ENCODE measurements at regions not wholly inside any gene's neighbourhood (a gene's known extent, or its start where the extent isn't known, plus 50 kb on each side); places are given as distances from the start of the nearest gene placed in this dataset.

DNA sequence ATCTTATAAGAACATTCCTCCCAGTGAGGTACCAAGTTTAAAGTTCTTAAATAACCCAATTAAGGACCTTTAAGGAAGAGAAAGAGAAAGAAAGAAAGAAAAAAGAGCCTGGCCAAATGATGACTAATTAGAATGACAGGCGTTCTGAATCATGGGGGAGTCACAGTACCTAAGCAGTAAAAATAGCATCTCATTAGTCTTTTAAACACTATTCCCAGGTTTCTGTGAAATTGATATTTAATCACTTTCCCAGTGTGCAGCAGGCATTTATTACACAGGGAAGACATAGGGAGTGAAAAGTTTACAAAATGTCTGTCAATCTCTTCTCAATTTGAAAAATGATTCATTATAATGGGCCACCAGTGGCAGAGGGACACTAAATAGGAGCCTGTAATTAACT, 251.4 kb upstream of the MANEA start:
- ChIA-PET POLR2A (no interaction called here), CTCF (no interaction called here)
- no peaks in the 10 kb centered on the region for H3K27me3 ChIP-seq (ENCODE audit: control insufficient read depth, insufficient read depth, low read length)
- DNase-seq (ENCODE audit: low read depth), result no peak
- no peak overlapping the region for H3K4me3 ChIP-seq (ENCODE audit: low read depth, low read length)
- no peaks in the 10 kb centered on the region for H3K36me3 ChIP-seq (ENCODE audit: control insufficient read depth, insufficient read depth, low read length)
- TF ChIP-seq, protein P1, sequence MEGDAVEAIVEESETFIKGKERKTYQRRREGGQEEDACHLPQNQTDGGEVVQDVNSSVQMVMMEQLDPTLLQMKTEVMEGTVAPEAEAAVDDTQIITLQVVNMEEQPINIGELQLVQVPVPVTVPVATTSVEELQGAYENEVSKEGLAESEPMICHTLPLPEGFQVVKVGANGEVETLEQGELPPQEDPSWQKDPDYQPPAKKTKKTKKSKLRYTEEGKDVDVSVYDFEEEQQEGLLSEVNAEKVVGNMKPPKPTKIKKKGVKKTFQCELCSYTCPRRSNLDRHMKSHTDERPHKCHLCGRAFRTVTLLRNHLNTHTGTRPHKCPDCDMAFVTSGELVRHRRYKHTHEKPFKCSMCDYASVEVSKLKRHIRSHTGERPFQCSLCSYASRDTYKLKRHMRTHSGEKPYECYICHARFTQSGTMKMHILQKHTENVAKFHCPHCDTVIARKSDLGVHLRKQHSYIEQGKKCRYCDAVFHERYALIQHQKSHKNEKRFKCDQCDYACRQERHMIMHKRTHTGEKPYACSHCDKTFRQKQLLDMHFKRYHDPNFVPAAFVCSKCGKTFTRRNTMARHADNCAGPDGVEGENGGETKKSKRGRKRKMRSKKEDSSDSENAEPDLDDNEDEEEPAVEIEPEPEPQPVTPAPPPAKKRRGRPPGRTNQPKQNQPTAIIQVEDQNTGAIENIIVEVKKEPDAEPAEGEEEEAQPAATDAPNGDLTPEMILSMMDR (IDR thresholded peaks at IDR 0.05; ENCODE audit: insufficient read depth, low read depth, low read length), result no peak

DNA sequence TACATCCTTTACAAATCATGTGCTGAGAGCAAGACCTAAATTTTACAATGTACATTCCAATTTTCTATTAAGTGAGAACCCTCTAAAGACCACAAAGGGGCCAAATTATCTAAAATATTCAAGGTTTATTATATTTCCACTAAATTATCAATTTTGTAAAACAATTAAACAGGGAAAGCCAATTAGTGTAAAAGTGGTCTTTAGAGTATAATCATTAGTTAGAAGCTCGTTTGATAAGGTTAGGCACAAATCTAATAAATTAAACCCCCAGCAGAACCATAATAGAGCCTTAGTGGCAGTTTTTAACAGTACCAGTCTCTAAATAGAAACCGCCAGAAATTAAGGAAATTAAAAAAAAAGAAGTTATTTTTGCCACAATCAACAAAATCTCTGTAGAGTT, 249.1 kb upstream of the MANEA start:
- Histone ChIP-seq H3K4me3 (ENCODE audit: low read depth, low read length) (no peak overlapping the region), H3K27me3 (ENCODE audit: control insufficient read depth, insufficient read depth, low read length) (no peaks in the 10 kb centered on the region), H3K36me3 (ENCODE audit: control insufficient read depth, insufficient read depth, low read length) (no peaks in the 10 kb centered on the region)
- POLR2A ChIA-PET, result no interaction called here
- DNase-seq (ENCODE audit: low read depth), result no peak
- CTCF ChIA-PET, result no interaction called here
- TF ChIP-seq, protein P1 (IDR thresholded peaks at IDR 0.05; ENCODE audit: insufficient read depth, low read depth, low read length), result no peak

DNA sequence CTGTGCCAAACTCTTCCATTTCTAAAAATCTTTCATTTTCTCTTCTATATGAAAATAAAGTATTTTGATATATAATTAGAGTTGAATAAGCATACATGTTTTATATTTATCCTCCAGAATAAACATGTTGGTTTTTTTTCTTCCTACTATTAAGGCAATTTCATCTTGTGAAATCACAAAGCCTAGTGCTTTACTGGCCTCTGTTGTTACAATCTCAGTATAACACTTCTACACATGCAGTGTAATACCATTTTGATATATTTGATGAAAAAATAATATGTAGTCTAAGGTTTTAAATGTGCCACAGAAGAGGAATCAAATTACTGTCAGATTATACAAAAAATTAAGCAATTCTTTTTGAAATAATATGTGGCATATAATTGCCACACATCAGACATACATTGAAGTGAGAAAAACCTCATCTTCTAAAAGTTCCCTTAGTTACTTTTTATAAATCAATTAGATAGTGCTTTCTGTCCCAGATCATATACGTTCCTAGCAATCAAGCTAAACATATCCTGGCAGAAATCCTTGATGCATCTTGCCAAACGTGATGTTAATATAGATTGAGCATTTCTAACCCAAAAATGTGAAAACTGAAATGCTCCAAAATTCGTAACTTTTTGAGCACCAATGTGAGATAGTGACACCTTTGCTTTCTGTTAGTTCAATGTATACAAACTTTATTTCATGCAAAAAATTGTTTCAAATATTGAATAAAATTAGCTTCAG, 225.1 kb upstream of the MANEA start:
- ChIA-PET CTCF (no interaction called here), POLR2A (no interaction called here)
- TF ChIP-seq, protein P1 (IDR thresholded peaks at IDR 0.05; ENCODE audit: insufficient read depth, low read depth, low read length), result no peak
- H3K27me3 ChIP-seq (ENCODE audit: control insufficient read depth, insufficient read depth, low read length), result no peaks in the 10 kb centered on the region
- no peaks in the 10 kb centered on the region for H3K36me3 ChIP-seq (ENCODE audit: control insufficient read depth, insufficient read depth, low read length)
- DNase-seq (ENCODE audit: low read depth), result no peak
- no peak overlapping the region for H3K4me3 ChIP-seq (ENCODE audit: low read depth, low read length)

DNA sequence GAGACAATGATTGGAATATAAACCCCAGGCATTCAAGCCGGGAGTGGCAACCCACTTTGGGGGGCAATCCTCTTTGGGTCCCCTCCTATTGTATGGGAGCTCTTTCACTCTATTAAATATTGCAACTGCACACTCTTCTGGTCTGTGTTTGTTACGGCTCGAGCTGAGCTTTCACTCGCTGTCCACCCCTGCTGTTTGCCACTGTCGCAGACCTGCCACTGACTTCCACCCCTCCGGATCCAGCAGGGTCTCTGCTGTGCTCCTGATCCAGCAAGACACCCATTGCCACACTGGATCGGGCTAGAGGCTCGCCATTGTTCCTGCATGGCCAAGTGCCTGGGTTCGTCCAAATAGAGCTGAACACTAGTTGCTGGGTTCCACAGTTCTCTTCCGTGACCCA, 222.8 kb upstream of the MANEA start:
- ChIA-PET CTCF (no interaction called here), POLR2A (no interaction called here)
- no peak for DNase-seq (ENCODE audit: low read depth)

DNA sequence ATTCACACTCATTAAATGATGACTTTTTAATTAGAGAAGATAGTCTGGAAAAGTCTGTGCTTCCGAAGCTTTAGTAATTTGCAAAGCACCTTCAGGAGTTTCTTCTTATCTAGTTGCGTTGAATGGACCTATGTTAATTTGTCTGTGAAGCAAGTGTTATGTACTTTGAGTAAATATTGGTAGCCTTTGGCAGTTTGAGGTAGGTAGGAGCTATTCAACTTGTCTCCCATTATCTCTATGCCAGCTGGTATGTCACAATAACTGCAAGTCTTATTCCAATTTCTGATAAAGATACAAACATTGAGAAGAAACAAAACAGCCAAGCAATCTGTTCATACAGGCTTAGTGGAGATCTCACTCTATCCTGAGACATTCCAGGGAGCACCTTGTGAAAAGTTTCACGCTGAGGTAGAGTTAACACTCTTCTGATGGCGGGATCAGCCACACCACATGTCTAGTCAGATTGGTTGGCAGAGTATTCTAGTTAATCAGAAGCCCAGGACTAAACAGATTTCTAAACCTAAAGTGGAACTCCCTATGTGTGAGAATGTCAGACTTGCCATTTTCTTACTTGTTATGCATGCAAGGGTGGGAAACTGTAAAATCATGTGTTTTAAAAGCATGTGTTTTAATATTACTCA, 219.8 kb upstream of the MANEA start:
- CTCF ChIA-PET, result no interaction called here
- Histone ChIP-seq H3K27me3 (ENCODE audit: control insufficient read depth, insufficient read depth, low read length) (no peaks in the 10 kb centered on the region), H3K4me3 (ENCODE audit: low read depth, low read length) (no peak overlapping the region), H3K36me3 (ENCODE audit: control insufficient read depth, insufficient read depth, low read length) (no peaks in the 10 kb centered on the region)
- POLR2A ChIA-PET, result no interaction called here
- no peak for DNase-seq (ENCODE audit: low read depth)
- TF ChIP-seq, protein P1 (IDR thresholded peaks at IDR 0.05; ENCODE audit: insufficient read depth, low read depth, low read length), result no peak

More for the DNA sequence above, 222.8 kb upstream of the MANEA start:
- H3K36me3 ChIP-seq (ENCODE audit: control insufficient read depth, insufficient read depth, low read length), result no peaks in the 10 kb centered on the region
- H3K27me3 ChIP-seq (ENCODE audit: control insufficient read depth, insufficient read depth, low read length), result no peaks in the 10 kb centered on the region
- TF ChIP-seq, protein P1 (IDR thresholded peaks at IDR 0.05; ENCODE audit: insufficient read depth, low read depth, low read length), result no peak
- H3K4me3 ChIP-seq (ENCODE audit: low read depth, low read length), result no peak overlapping the region

Measured in BJ (cell line).